IMR-90 (cell line): ENCODE measurements at regions not wholly inside any gene's neighbourhood (a gene's known extent, or its start where the extent isn't known, plus 50 kb on each side); places are given as distances from the start of the nearest gene placed in this dataset.

Experiments used
- ATAC-seq: fragments of 200-7000 bp; cut with Tn5 transposase; 2 replicates; pipeline ENCODE4 v1.9.1; 2020; ENCODE audit warnings: low read depth, mild to moderate bottlenecking, moderate library complexity
- BruUV-seq: library from RNA; stranded (reverse); fragments of 400-500 nt; replicated peaks from 2 replicates; lab custom pipeline; 2021; lab: Mats Ljungman, UMichigan
- CTCF ChIA-PET: fragments of 300-600 bp; formaldehyde crosslinking; extraction: SDS; loops from one replicate; lab custom pipeline; 2021; ENCODE audit warnings: antibody characterized with exemption; lab: Yijun Ruan, JAX
- POLR2A ChIA-PET: fragments of 300-600 bp; sonication (Branson Sonifier 250); formaldehyde crosslinking; loops from one replicate; lab custom pipeline; 2022; ENCODE audit warnings: antibody characterized with exemption; ENCODE audit not compliant: unreplicated experiment; lab: Charles Lee
- DNase-seq: peaks from one replicate; pipeline ENCODE4 v3.0.0; 2013
- H2AFZ ChIP-seq: replicated peaks from 2 replicates; pipeline ENCODE3; 2013; ENCODE audit warnings: low read length, mild to moderate bottlenecking; ENCODE audit not compliant: poor library complexity
- H2AK5ac ChIP-seq: 2 replicates; pipeline ENCODE4 v1.6.1; 2013; ENCODE audit warnings: low read depth, low read length, inconsistent platforms
- H2AK9ac ChIP-seq: replicated peaks from 2 replicates; pipeline ENCODE3; 2013; ENCODE audit warnings: mild to moderate bottlenecking, low read depth, low read length, moderate library complexity; ENCODE audit not compliant: poor library complexity
- H2BK120ac ChIP-seq: 2 replicates; pipeline ENCODE4 v1.6.1; 2013; ENCODE audit warnings: low read depth, low read length, inconsistent platforms
- H2BK15ac ChIP-seq: 3 replicates; pipeline ENCODE4 v1.6.1; 2013; ENCODE audit warnings: low read depth, low read length, inconsistent platforms
- H2BK20ac ChIP-seq: 2 replicates; pipeline ENCODE4 v1.6.1; 2013; ENCODE audit warnings: low read depth, mild to moderate bottlenecking, inconsistent platforms, low read length, moderate library complexity
- H2BK5ac ChIP-seq: 2 replicates; pipeline ENCODE4 v1.6.1; 2013; ENCODE audit warnings: mild to moderate bottlenecking, low read depth, low read length, inconsistent platforms; ENCODE audit not compliant: poor library complexity, severe bottlenecking
- H3K14ac ChIP-seq: replicated peaks from 2 replicates; pipeline ENCODE4 v1.6.1; 2013; ENCODE audit warnings: low read depth, low read length, inconsistent platforms
- H3K18ac ChIP-seq: 2 replicates; pipeline ENCODE4 v1.6.1; 2013; ENCODE audit warnings: low read depth, low read length, control low read depth
- H3K23ac ChIP-seq: 2 replicates; pipeline ENCODE4 v1.6.1; 2013; ENCODE audit warnings: low read depth, low read length, inconsistent platforms
- H3K27ac ChIP-seq: 2 replicates; pipeline ENCODE4 v1.5.1; 2013; ENCODE audit warnings: mild to moderate bottlenecking, control low read depth, low read length; ENCODE audit not compliant: insufficient read depth
- H3K27me3 ChIP-seq: 2 replicates; pipeline ENCODE4 v1.6.1; 2013; ENCODE audit warnings: low read length; ENCODE audit not compliant: control insufficient read depth, insufficient read depth
- H3K36me3 ChIP-seq: 2 replicates; pipeline ENCODE4 v1.6.1; 2013; ENCODE audit warnings: low read length, mixed read lengths; ENCODE audit not compliant: control insufficient read depth, insufficient read depth
- H3K4ac ChIP-seq: 2 replicates; pipeline ENCODE4 v1.6.1; 2013; ENCODE audit warnings: low read depth, low read length, inconsistent platforms
- H3K4me1 ChIP-seq: 2 replicates; pipeline ENCODE4 v1.6.1; 2013; ENCODE audit warnings: low read length, mixed read lengths; ENCODE audit not compliant: control insufficient read depth, insufficient read depth
- H3K4me2 ChIP-seq: 2 replicates; pipeline ENCODE4 v1.6.1; 2013; ENCODE audit warnings: low read depth, mild to moderate bottlenecking, control low read depth, low read length, moderate library complexity
- H3K4me3 ChIP-seq: 2 replicates; pipeline ENCODE4 v1.5.1; 2013; ENCODE audit warnings: low read depth, mild to moderate bottlenecking, control low read depth, low read length, moderate library complexity; ENCODE audit not compliant: insufficient read depth
- H3K56ac ChIP-seq: 2 replicates; pipeline ENCODE4 v1.6.1; 2013; ENCODE audit warnings: low read length, inconsistent platforms; ENCODE audit not compliant: insufficient read depth; ENCODE audit errors: extremely low read depth
- H3K79me1 ChIP-seq, 2 experiments: 2 replicates each; pipeline ENCODE4 v1.6.1; 2013; ENCODE audit warnings: low read length in 2 of 2, inconsistent platforms in 1 of 2, low read depth in 1 of 2
- H3K9ac ChIP-seq: 2 replicates; pipeline ENCODE4 v1.6.1; 2013; ENCODE audit warnings: low read depth, low read length, control low read depth
- H3K9me1 ChIP-seq: 2 replicates; pipeline ENCODE4 v1.6.1; 2013; ENCODE audit warnings: low read length, inconsistent platforms; ENCODE audit not compliant: insufficient read depth
- H3K9me3 ChIP-seq: 2 replicates; pipeline ENCODE4 v1.6.1; 2013; ENCODE audit warnings: low read length; ENCODE audit not compliant: control insufficient read depth, insufficient read depth
- H4K20me1 ChIP-seq: 2 replicates; pipeline ENCODE4 v1.6.1; 2013; ENCODE audit warnings: low read length, inconsistent platforms; ENCODE audit not compliant: insufficient read depth
- H4K5ac ChIP-seq: 2 replicates; pipeline ENCODE4 v1.6.1; 2013; ENCODE audit warnings: mild to moderate bottlenecking, low read depth, low read length, control low read depth
- H4K8ac ChIP-seq, 2 experiments: 2 replicates each; pipeline ENCODE4 v1.6.1; 2013; ENCODE audit warnings: low read depth in 2 of 2, low read length in 2 of 2, control low read depth in 1 of 2, inconsistent platforms in 1 of 2
- H4K91ac ChIP-seq: 2 replicates; pipeline ENCODE4 v1.6.1; 2013; ENCODE audit warnings: low read depth, low read length, inconsistent platforms; ENCODE audit not compliant: insufficient read depth
- CEBPB ChIP-seq: IDR thresholded peaks from 2 replicates; pipeline ENCODE4 v1.6.1; 2012; ENCODE audit warnings: low read depth, low read length, improper control_type of control experiment
- CHD1 ChIP-seq: IDR thresholded peaks from 2 replicates; pipeline ENCODE4 v1.6.1; 2012; ENCODE audit warnings: low read depth, low read length, improper control_type of control experiment
- MAFK ChIP-seq: IDR thresholded peaks from 2 replicates; pipeline ENCODE4 v1.6.1; 2012; ENCODE audit warnings: low read depth, low read length, improper control_type of control experiment
- NFE2L2 ChIP-seq: fragments of 150-350 bp; IDR thresholded peaks from 2 replicates; pipeline ENCODE4 v1.6.1; 2016; ENCODE audit warnings: low read depth, mild to moderate bottlenecking, low read length
- POLR2A ChIP-seq: IDR thresholded peaks from 2 replicates; pipeline ENCODE4 v1.6.1; 2012; ENCODE audit warnings: mild to moderate bottlenecking, low read depth, low read length
- RFX5 ChIP-seq: IDR thresholded peaks from 2 replicates; pipeline ENCODE4 v1.8.0; 2012; ENCODE audit warnings: low read depth, mild to moderate bottlenecking, low read length, moderate library complexity
- SMC3 ChIP-seq: fragments of 150-350 bp; IDR thresholded peaks from 2 replicates; pipeline ENCODE4 v1.6.1; 2016; ENCODE audit warnings: low read depth, mild to moderate bottlenecking, antibody characterized with exemption, low read length, moderate library complexity
- WGBS, 2 experiments: methylation state at CpG; one replicate each; pipeline versions ENCODE4 v1.1.5 to v1.1.7; 2013; ENCODE audit warnings: missing lambda C conversion rate in 2 of 2; ENCODE audit not compliant: insufficient read length in 1 of 2; ENCODE audit errors: extremely low coverage in 2 of 2; 5-methylcytosine and 5-hydroxymethylcytosine counted together
- dilution Hi-C: fragments of 300-500 bp; cut with HindIII; formaldehyde crosslinking; loops from one replicate; pipeline ENCODE4 v1.14.3; 2018; ENCODE audit warnings: low sequenced_read_pairs; ENCODE audit not compliant: unreplicated experiment
- in situ Hi-C: fragments of 300-500 bp; cut with MboI; formaldehyde crosslinking; loops from 3 replicates; pipeline ENCODE4 v1.14.3; 2019; ENCODE audit warnings: low sequenced_read_pairs, inconsistent platforms, mixed read lengths
- intact Hi-C: fragments of 100-400 bp; cut with micrococcal nuclease; formaldehyde crosslinking; loops from 2 replicates; pipeline ENCODE4 v1.10.0; 2022

DNA sequence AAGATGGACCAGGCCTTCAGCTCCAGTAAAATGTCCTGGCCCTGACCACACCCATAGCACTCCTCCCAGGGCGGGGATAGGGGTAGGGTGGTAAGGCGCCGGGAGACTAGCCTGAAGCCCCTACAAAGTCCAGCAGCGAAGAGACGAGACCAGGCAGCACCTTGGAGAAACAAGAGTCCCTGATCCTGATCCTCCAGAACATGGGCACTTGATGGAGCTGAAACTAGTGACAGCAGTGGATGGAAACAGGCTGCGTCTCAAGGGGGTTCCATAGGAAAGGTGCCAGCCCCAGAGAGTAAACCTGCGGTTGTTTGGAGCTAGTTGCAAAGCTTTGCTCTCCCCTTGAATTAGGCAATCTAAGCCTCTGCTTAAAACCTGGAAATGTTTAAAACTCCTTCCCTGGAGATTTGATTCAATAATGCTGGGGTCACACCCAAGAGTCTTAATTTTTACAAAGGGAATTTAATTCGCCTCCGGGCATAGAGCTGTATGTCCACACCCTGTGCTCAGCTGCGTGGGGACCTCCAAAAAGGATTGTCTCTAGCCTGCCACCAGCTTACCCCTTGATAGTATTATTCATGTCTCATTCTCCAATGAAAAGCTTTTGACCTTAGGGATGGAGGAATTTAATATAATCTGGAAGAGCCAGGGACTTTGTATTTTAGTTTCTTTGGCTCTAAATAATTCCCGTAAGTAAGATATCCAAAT lies 258.6 kb downstream of the PMP22 start:
- Histone ChIP-seq H3K4me1 (no peaks in the 10 kb centered on the region), H3K4me3 (no peak overlapping the region), H3K4ac (no peak overlapping the region), H3K36me3 (no peaks in the 10 kb centered on the region), H3K14ac (no peak overlapping the region), H2BK20ac (no peak overlapping the region), H4K5ac (no peak overlapping the region), H2BK5ac (no peak overlapping the region), H2AFZ (no peak overlapping the region), H4K8ac (no peak overlapping the region), H3K9ac (no peak overlapping the region), H3K27me3 (peaks cover 15% of the 10 kb centered on the region), H4K20me1 (no peaks in the 10 kb centered on the region), H3K27ac (no peak overlapping the region), H4K91ac (no peak overlapping the region), H3K4me2 (no peak overlapping the region), H2BK15ac (no peak overlapping the region), H2AK9ac (no peak overlapping the region), H3K9me3 (no peaks in the 10 kb centered on the region), H3K23ac (no peak overlapping the region), H3K79me1 (no peaks in the 10 kb centered on the region), H3K18ac (no peak overlapping the region), H2BK120ac (no peak overlapping the region), H3K9me1 (no peaks in the 10 kb centered on the region), H2AK5ac (no peak overlapping the region), H3K56ac (no peak overlapping the region)
- no CpG with 5 or more reads among the region's 11 CpGs for WGBS, 2 experiments
- ChIA-PET CTCF (interaction anchor here (0.9 kb wide), 1 partner anchor 22 kb away, joined by 3 read pairs; no protein-coding TSS in a partner anchor), POLR2A (no interaction called here)
- TF ChIP-seq POLR2A (no peak), CHD1 (no peak), SMC3 (no peak), MAFK (no peak), NFE2L2 (no peak), CEBPB (no peak), RFX5 (no peak)
- ATAC-seq (no peak), DNase-seq (no peak)
- in situ Hi-C loops (no loop called here), intact Hi-C loops (no loop called here), dilution Hi-C loops (no loop called here)
- no TSS peak for BruUV-seq
